H1 (cell line): ENCODE measurements at regions not wholly inside any gene's neighbourhood (a gene's known extent, or its start where the extent isn't known, plus 50 kb on each side); places are given as distances from the start of the nearest gene placed in this dataset.

Experiments
- CTCF ChIP-seq, 3 experiments: IDR thresholded peaks; 1 replicate in 2 of 3; 2 replicates in 1 of 3; pipeline versions ENCODE4 v1.5.1 to v1.6.1; 2011; ENCODE audit warnings: low read length in 3 of 3, mild to moderate bottlenecking in 3 of 3, inconsistent platforms in 2 of 3, low read depth in 1 of 3, moderate library complexity in 1 of 3; ENCODE audit not compliant: insufficient read depth in 1 of 3; ENCODE audit errors: control extremely low read depth in 1 of 3
- EGR1 ChIP-seq: IDR thresholded peaks from 2 replicates; pipeline ENCODE4 v1.6.1; 2011; ENCODE audit warnings: low read depth, low read length, borderline replicate concordance
- POLR2AphosphoS5 ChIP-seq: IDR thresholded peaks from 2 replicates; pipeline ENCODE4 v1.6.1; 2011; ENCODE audit warnings: low read depth, low read length
- POU5F1 ChIP-seq: IDR thresholded peaks from 2 replicates; pipeline ENCODE4 v1.6.1; 2011; ENCODE audit warnings: low read depth, mild to moderate bottlenecking, low read length, moderate library complexity
- SP4 ChIP-seq: IDR thresholded peaks from 2 replicates; pipeline ENCODE4 v1.6.1; 2012; ENCODE audit warnings: low read length, inconsistent platforms
- TAF1 ChIP-seq: IDR thresholded peaks from 2 replicates; pipeline ENCODE4 v1.6.1; 2011; ENCODE audit warnings: mild to moderate bottlenecking, low read depth, low read length

DNA sequence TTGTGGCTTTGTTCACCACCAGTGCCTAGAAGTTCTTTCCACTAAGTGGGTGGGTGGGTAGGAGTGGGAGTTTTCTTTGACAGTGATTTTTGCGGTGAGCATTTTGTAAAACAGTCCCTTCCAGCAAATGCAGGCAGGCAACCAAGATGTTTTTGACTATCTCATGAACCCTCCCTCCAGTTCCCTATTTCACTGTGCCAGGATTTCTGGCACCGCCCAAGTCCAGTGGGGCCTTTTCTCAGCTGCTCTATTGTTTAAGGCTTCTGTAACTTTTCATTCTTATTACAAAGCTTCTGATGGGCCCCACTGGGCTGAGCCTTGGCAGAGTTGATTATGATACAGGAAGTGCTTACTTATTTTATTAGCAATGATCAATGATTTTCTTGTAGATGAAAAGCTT lies 236.0 kb downstream of the EDEM1 start:
- TF ChIP-seq CTCF (IDR thresholded peaks at IDR 0.05; ENCODE audit: control extremely low read depth in 1 of 3, insufficient read depth in 1 of 3, low read depth in 1 of 3, low read length in 3 of 3), result no peak
- TF ChIP-seq EGR1, result no peak
- TF ChIP-seq POLR2AphosphoS5, result no peak
- no peak for TF ChIP-seq SP4
- no peak for TF ChIP-seq POU5F1
- no peak for TF ChIP-seq TAF1
